ENCODE measurements at regions not wholly inside any gene's neighbourhood (a gene's known extent, or its start where the extent isn't known, plus 50 kb on each side); places are given as distances from the start of the nearest gene placed in this dataset.

DNA sequence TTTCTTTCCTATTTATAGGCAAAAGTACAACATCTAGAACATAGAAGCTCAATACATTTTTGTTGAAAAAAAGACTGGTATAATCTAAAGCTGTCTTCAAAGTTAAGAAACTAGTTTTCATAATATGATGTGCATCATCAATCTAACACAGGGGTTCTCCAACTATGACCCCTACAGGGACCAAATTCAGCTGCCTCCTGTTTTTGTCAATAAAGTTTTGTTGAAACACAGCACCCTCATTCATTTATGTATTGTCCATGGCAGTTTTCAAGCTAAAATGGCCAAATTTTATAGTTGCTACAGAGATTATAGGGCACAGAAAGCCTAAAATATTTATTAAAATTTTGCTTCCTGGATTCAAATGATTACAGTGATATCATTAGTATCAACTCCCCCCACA lies 452.9 kb downstream of the CCER1 start:
- no peaks in the 10 kb centered on the region for H3K36me3 ChIP-seq (ENCODE audit: insufficient read depth, low read length)
- H3K9ac ChIP-seq (ENCODE audit: low read depth, low read length) = no peak overlapping the region
- ATAC-seq (ENCODE audit: insufficient read depth, low read depth) (no peak), DNase-seq (no peak)
- H3K9me3 ChIP-seq (ENCODE audit: insufficient read depth, low read length, severe bottlenecking) = no peaks in the 10 kb centered on the region
- no peak overlapping the region for H3K27ac ChIP-seq (ENCODE audit: low read length)
- H3K27me3 ChIP-seq (ENCODE audit: insufficient read depth, low read length, poor library complexity) = no peaks in the 10 kb centered on the region
- no peak overlapping the region for H3K4me3 ChIP-seq (ENCODE audit: low read depth in 1 of 2, low read length in 2 of 2)
- H2AFZ ChIP-seq (ENCODE audit: low read depth, low read length) = no peak overlapping the region
- H3K4me2 ChIP-seq (ENCODE audit: insufficient read depth, low read length) = no peak overlapping the region
- no peak for TF ChIP-seq CTCF (IDR thresholded peaks at IDR 0.05; ENCODE audit: borderline replicate concordance, extremely low read depth, low read length, poor library complexity, severe bottlenecking)
- no peak for TF ChIP-seq EZH2 (IDR thresholded peaks at IDR 0.05; ENCODE audit: borderline replicate concordance, low read depth, low read length, severe bottlenecking)
- H3K4me1 ChIP-seq (ENCODE audit: insufficient read depth, low read length) = no peaks in the 10 kb centered on the region
- H4K20me1 ChIP-seq (ENCODE audit: insufficient read depth, low read length) = no peaks in the 10 kb centered on the region
- H3K79me2 ChIP-seq (ENCODE audit: insufficient read depth, low read length) = no peaks in the 10 kb centered on the region

- Histone ChIP-seq H3K4me3 (ENCODE audit: low read depth in 1 of 2, low read length in 2 of 2) (no peak overlapping the region), H3K36me3 (ENCODE audit: insufficient read depth, low read length) (no peaks in the 10 kb centered on the region), H3K27ac (ENCODE audit: low read length) (no peak overlapping the region), H3K79me2 (ENCODE audit: insufficient read depth, low read length) (no peaks in the 10 kb centered on the region), H4K20me1 (ENCODE audit: insufficient read depth, low read length) (no peaks in the 10 kb centered on the region), H3K27me3 (ENCODE audit: insufficient read depth, low read length, poor library complexity) (no peaks in the 10 kb centered on the region), H3K9ac (ENCODE audit: low read depth, low read length) (no peak overlapping the region), H3K4me2 (ENCODE audit: insufficient read depth, low read length) (no peak overlapping the region), H2AFZ (ENCODE audit: low read depth, low read length) (no peak overlapping the region), H3K9me3 (ENCODE audit: insufficient read depth, low read length, severe bottlenecking) (no peaks in the 10 kb centered on the region), H3K4me1 (ENCODE audit: insufficient read depth, low read length) (no peaks in the 10 kb centered on the region)
- no peak for DNase-seq
- ATAC-seq (ENCODE audit: insufficient read depth, low read depth) = no peak
- TF ChIP-seq EZH2 (IDR thresholded peaks at IDR 0.05; ENCODE audit: borderline replicate concordance, low read depth, low read length, severe bottlenecking) (no peak), CTCF (IDR thresholded peaks at IDR 0.05; ENCODE audit: borderline replicate concordance, extremely low read depth, low read length, poor library complexity, severe bottlenecking) (no peak)
These were observed 453.6 kb downstream of the CCER1 start for GRCh38 chr12:90501412-90501811.

GRCh38 chr12:90499795-90500194 lies 455.2 kb downstream of the CCER1 start:
- Histone ChIP-seq H3K27ac (ENCODE audit: low read length) (no peak overlapping the region), H3K9me3 (ENCODE audit: insufficient read depth, low read length, severe bottlenecking) (no peaks in the 10 kb centered on the region), H3K4me1 (ENCODE audit: insufficient read depth, low read length) (no peaks in the 10 kb centered on the region), H2AFZ (ENCODE audit: low read depth, low read length) (no peak overlapping the region), H3K27me3 (ENCODE audit: insufficient read depth, low read length, poor library complexity) (no peaks in the 10 kb centered on the region), H3K4me3 (ENCODE audit: low read depth in 1 of 2, low read length in 2 of 2) (no peak overlapping the region), H3K36me3 (ENCODE audit: insufficient read depth, low read length) (no peaks in the 10 kb centered on the region), H4K20me1 (ENCODE audit: insufficient read depth, low read length) (no peaks in the 10 kb centered on the region), H3K9ac (ENCODE audit: low read depth, low read length) (no peak overlapping the region), H3K4me2 (ENCODE audit: insufficient read depth, low read length) (no peak overlapping the region), H3K79me2 (ENCODE audit: insufficient read depth, low read length) (no peaks in the 10 kb centered on the region)
- TF ChIP-seq CTCF (IDR thresholded peaks at IDR 0.05; ENCODE audit: borderline replicate concordance, extremely low read depth, low read length, poor library complexity, severe bottlenecking) (no peak), EZH2 (IDR thresholded peaks at IDR 0.05; ENCODE audit: borderline replicate concordance, low read depth, low read length, severe bottlenecking) (no peak)
- ATAC-seq (ENCODE audit: insufficient read depth, low read depth) = no peak
- no peak for DNase-seq
